ENCODE measurements at regions not wholly inside any gene's neighbourhood (a gene's known extent, or its start where the extent isn't known, plus 50 kb on each side); places are given as distances from the start of the nearest gene placed in this dataset.
"Not testable (repeated sequence)": the region's sequence is repeated elsewhere in the genome, so short reads cannot be mapped to it uniquely, and the experiment has no call there.

- DNase-seq (ENCODE audit: low read depth, low spot score); in situ Hi-C loops (cut with HindIII; ENCODE audit: low sequenced_read_pairs); H3K4me3 ChIP-seq (ENCODE audit: low read depth, low read length): not testable (repeated sequence)
Observed at GRCh38 chr6:21282360-21282759, 311.2 kb upstream of the SOX4 start.

- DNase-seq (ENCODE audit: low read depth, low spot score), result no peak
- in situ Hi-C loops (cut with HindIII; ENCODE audit: low sequenced_read_pairs), result no loop called here
- TF ChIP-seq CTCF (IDR thresholded peaks at IDR 0.05; ENCODE audit: low read depth, low read length), result no peak
- no peak overlapping the region for H3K4me3 ChIP-seq (ENCODE audit: low read depth, low read length)
Observed at GRCh38 chr6:21284166-21284565, 309.4 kb upstream of the SOX4 start.

GRCh38 chr6:21284706-21285105 is 308.8 kb upstream of the SOX4 start:
- DNase-seq (ENCODE audit: low read depth, low spot score), result no peak
- in situ Hi-C loops (cut with HindIII; ENCODE audit: low sequenced_read_pairs), result no loop called here
- no peak for TF ChIP-seq CTCF (IDR thresholded peaks at IDR 0.05; ENCODE audit: low read depth, low read length)
- H3K4me3 ChIP-seq (ENCODE audit: low read depth, low read length), result no peak overlapping the region

- H3K4me3 ChIP-seq (ENCODE audit: low read depth, low read length), result no peak overlapping the region
- no peak for TF ChIP-seq CTCF (IDR thresholded peaks at IDR 0.05; ENCODE audit: low read depth, low read length)
- DNase-seq (ENCODE audit: low read depth, low spot score), result no peak
- in situ Hi-C loops (cut with HindIII; ENCODE audit: low sequenced_read_pairs), result no loop called here
Observed at GRCh38 chr6:21294144-21294543, 299.4 kb upstream of the SOX4 start.

GRCh38 chr6:21295506-21296240 is 297.9 kb upstream of the SOX4 start:
- no peak for DNase-seq (ENCODE audit: low read depth, low spot score)

DNA sequence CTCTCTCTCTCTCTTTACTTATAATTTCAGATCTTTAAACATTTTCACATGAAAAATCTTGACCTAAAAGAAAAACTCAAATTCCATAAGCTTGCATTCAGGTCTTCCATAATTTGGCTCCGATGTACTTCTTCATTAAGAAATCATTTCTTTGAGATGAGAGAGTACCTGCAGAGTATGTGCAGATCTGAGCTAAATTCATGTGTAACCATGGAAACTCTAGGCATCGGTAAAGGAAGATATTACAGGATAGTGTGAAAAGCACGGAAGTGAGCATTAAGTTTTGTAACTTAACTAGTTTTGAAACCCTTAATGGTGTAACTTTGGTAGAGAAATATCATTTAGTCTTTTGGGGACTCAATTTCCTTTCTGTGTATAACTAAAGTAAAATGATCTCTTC is 295.9 kb upstream of the SOX4 start:
- no peak for TF ChIP-seq CTCF (IDR thresholded peaks at IDR 0.05; ENCODE audit: low read depth, low read length)
- H3K4me3 ChIP-seq (ENCODE audit: low read depth, low read length), result no peak overlapping the region
- DNase-seq (ENCODE audit: low read depth, low spot score), result no peak
- in situ Hi-C loops (cut with HindIII; ENCODE audit: low sequenced_read_pairs), result no loop called here

More at GRCh38 chr6:21295506-21296240, 297.9 kb upstream of the SOX4 start:
- in situ Hi-C loops (cut with HindIII; ENCODE audit: low sequenced_read_pairs), result no loop called here
- TF ChIP-seq CTCF (IDR thresholded peaks at IDR 0.05; ENCODE audit: low read depth, low read length), result no peak
- H3K4me3 ChIP-seq (ENCODE audit: low read depth, low read length), result no peak overlapping the region

DNA sequence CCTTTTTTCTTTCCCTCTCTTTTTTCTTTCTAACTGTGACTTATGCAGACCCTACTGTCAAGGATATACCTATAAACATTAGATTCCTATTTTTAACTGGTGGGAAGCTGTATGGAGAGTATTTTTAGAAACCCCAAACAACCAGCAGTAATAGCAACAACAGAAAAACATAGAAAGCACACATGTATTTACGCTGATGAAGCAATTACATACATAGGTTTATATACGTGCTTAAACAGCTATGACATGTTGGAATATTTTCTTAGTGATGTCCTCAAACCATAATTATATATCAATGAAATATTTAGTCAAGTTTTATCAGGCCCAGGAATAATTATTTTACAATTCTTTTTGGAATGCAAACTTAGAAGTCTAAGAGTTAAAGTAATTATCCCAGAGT is 294.3 kb upstream of the SOX4 start:
- in situ Hi-C loops (cut with HindIII; ENCODE audit: low sequenced_read_pairs), result no loop called here
- no peak for DNase-seq (ENCODE audit: low read depth, low spot score)
- no peak overlapping the region for H3K4me3 ChIP-seq (ENCODE audit: low read depth, low read length)
- TF ChIP-seq CTCF (IDR thresholded peaks at IDR 0.05; ENCODE audit: low read depth, low read length), result no peak
